HepG2 (cell line): ENCODE measurements at regions not wholly inside any gene's neighbourhood (a gene's known extent, or its start where the extent isn't known, plus 50 kb on each side); places are given as distances from the start of the nearest gene placed in this dataset.

Experiments
- CHD2 ChIP-seq: IDR thresholded peaks from 2 replicates; pipeline ENCODE4 v1.6.1; 2011; ENCODE audit warnings: low read depth, low read length, improper control_type of control experiment
- CREB3 ChIP-seq: sonication (generic); formaldehyde crosslinking; IDR thresholded peaks from 2 replicates; pipeline ENCODE4 v1.5.0; 2020; ENCODE audit warnings: missing genetic modification reagents
- CTCF ChIP-seq: sonication (generic); formaldehyde crosslinking; IDR thresholded peaks from 2 replicates; pipeline ENCODE4 v1.5.0; 2020; ENCODE audit warnings: mild to moderate bottlenecking, missing genetic modification reagents, moderate library complexity
- GRHL1 ChIP-seq: sonication (generic); formaldehyde crosslinking; conservative IDR thresholded peaks from 2 replicates; pipeline ENCODE4 v1.8.0; 2022; ENCODE audit warnings: missing genetic modification reagents
- SETDB1 ChIP-seq: sonication (generic); formaldehyde crosslinking; IDR thresholded peaks from 2 replicates; pipeline ENCODE4 v1.5.1; 2020; ENCODE audit warnings: missing genetic modification reagents, mild to moderate bottlenecking, borderline replicate concordance
- ZNF12 ChIP-seq: sonication (generic); formaldehyde crosslinking; IDR thresholded peaks from 2 replicates; pipeline ENCODE4 v1.5.0; 2020; ENCODE audit warnings: missing genetic modification reagents
- ZNF205 ChIP-seq: IDR thresholded peaks from 2 replicates; pipeline ENCODE4 v1.6.1; 2018; ENCODE audit warnings: missing biosample characterization, missing genetic modification reagents
- TF ChIP-seq, protein P1 (sequence below): IDR thresholded peaks from 2 replicates; pipeline ENCODE4 v1.6.1; 2012; ENCODE audit warnings: inconsistent platforms

- TF ChIP-seq CHD2 (no peak), GRHL1 (no peak), SETDB1 (no peak), ZNF205 (CRISPR knock-in tag) (no peak), ZNF12 (CRISPR knock-in tag) (no peak), CTCF (CRISPR knock-in tag) (no peak), CREB3 (CRISPR knock-in tag) (no peak)
- TF ChIP-seq, protein P1, sequence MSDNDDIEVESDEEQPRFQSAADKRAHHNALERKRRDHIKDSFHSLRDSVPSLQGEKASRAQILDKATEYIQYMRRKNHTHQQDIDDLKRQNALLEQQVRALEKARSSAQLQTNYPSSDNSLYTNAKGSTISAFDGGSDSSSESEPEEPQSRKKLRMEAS: no peak
Measured at GRCh38 chr18:76554547-76555222, 59.6 kb upstream of the ZNF516 start.
